VCaP (cell line): ENCODE measurements at regions not wholly inside any gene's neighbourhood (a gene's known extent, or its start where the extent isn't known, plus 50 kb on each side); places are given as distances from the start of the nearest gene placed in this dataset.

Source experiments
- H3K27ac ChIP-seq: fragments of 450-650 bp; 2 replicates; pipeline ENCODE4 v1.5.1; 2017
- CTCF ChIP-seq: fragments of 450-650 bp; conservative IDR thresholded peaks from 2 replicates; pipeline ENCODE4 v1.5.1; 2017; ENCODE audit warnings: mild to moderate bottlenecking, moderate library complexity

GRCh38 chr1:106536741-106537140, 519.7 kb upstream of the PRMT6 start:
- TF ChIP-seq CTCF = no peak
- no peak overlapping the region for H3K27ac ChIP-seq

- no peak for TF ChIP-seq CTCF
- no peak overlapping the region for H3K27ac ChIP-seq
Measured at GRCh38 chr1:106548726-106549125, 507.7 kb upstream of the PRMT6 start.

DNA sequence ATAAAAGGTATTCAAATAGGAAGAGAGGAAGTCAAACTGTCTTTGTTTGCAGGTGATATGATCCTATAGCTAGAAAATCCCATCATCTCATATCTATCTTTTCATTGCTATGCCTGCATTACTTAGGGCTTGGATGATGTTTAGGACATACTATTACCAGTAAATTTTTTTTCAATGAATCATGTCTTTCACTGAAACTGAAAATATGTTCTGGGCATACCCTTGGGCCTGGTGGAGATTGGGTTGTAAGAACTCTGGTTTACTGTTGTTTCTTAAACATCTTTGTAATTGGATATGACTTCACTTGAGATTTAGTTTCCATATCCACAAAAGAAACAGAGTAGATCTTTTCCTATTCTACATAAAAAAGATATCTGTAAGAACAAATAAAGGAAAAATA, 502.2 kb upstream of the PRMT6 start:
- no peak overlapping the region for H3K27ac ChIP-seq
- no peak for TF ChIP-seq CTCF

- no peak for TF ChIP-seq CTCF
- no peak overlapping the region for H3K27ac ChIP-seq
Measured at GRCh38 chr1:106555571-106555970, 500.9 kb upstream of the PRMT6 start.

DNA sequence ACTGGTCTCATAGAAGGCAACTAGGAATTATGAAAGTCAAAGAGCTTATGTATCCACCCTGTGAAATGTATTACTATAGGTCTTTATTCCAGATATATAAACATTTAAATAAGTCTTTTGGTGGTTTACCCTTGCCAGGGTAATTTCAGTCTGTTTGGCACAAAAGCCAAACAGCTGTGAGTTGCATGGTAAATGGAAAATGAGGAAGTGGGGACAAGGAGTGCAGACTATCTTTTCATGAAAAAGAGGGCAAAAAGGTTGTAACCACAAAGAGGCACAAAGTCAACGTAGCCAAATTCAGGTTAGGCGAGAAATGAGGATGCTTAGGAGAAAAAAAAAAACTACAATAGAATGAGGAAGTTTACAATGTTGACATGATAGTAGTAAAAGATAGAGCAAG, 492.3 kb upstream of the PRMT6 start:
- H3K27ac ChIP-seq = peak overlapping the region; percentile 42
- no peak for TF ChIP-seq CTCF

DNA sequence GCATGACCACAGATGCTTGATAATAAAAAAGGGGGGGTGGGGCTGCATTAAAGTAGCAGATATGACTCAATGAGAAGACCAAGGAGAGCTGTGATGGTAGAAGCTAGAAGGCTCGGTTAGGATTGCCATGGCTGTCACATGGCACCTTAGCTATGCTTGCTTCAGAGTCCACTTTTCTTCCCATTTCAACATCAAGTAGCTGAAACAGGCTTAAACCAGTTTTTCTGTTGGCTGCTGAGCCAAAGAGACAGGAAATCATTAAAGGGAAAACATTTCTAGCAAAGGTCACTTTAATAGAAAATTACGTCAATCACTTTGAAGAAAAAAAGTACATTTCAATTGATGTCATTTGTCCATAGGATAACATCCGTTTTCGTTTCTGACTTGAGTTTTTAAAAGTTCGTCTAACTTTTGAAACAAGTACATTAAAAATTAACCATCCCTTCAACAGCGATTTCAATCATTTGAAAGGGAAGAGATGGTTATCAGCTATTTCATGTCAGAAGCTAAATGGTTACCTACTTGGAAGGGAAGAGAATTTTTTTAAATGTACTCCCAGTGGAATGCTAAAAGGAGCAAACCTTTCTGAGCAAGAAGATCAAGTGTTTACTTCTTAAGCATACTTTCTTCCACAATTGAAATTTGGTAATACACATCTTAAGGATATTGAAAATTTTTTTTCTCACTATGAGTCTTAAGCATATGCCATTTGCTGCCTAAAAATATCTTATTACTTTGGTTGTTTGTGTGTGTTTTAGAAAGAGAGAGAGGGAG, 488.1 kb upstream of the PRMT6 start:
- TF ChIP-seq CTCF = no peak
- H3K27ac ChIP-seq = peak overlapping the region; percentile 83

DNA sequence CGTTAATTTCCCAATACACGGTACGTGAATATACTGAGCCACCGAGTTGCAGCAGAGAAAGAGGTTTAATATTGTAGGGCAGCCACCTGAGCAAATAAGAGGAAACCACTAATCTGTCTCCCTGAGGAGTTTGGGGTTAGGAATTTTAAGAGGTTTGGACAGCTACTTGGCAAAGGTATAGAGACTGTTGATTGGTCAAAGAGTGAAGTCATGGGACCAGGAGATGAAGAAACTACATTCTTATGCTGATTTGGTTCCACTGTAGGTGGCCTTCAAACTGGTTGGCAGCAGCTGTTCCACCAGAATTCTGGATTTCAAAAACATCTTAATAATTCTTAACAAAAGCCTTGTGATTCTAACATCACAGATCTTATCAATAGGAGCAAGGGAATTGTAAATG, 485.4 kb upstream of the PRMT6 start:
- no peak overlapping the region for H3K27ac ChIP-seq
- TF ChIP-seq CTCF = no peak
